ENCODE measurements at regions not wholly inside any gene's neighbourhood (a gene's known extent, or its start where the extent isn't known, plus 50 kb on each side); places are given as distances from the start of the nearest gene placed in this dataset.

DNA sequence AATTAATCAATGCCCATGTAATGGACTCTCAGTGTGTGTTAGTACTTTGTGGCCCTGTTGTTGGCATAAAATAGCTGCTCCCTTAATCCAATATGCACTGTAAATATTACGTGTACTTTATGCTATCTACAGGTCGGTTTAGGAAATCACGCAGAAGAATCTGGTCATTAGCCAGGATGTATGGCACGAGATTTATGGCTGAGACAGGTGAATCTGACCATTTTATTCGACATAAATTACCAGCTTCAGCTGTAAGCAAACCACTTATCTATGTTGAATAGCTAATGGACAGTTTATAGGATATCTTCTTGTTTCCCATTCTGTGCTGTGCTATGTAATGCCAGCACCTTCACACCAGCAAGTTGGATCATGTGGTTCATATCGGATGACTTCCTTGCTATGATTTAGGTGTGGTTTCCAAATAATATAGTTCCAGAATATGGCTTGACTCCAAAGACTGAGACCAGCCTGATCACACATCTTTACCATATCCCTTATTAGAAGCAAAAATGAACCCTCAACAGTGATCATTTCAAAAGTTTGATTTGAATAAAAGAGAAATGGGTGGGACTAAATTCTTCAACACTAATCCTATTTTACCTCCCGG lies 301.4 kb downstream of the AHR start:
- TF ChIP-seq, protein P1, sequence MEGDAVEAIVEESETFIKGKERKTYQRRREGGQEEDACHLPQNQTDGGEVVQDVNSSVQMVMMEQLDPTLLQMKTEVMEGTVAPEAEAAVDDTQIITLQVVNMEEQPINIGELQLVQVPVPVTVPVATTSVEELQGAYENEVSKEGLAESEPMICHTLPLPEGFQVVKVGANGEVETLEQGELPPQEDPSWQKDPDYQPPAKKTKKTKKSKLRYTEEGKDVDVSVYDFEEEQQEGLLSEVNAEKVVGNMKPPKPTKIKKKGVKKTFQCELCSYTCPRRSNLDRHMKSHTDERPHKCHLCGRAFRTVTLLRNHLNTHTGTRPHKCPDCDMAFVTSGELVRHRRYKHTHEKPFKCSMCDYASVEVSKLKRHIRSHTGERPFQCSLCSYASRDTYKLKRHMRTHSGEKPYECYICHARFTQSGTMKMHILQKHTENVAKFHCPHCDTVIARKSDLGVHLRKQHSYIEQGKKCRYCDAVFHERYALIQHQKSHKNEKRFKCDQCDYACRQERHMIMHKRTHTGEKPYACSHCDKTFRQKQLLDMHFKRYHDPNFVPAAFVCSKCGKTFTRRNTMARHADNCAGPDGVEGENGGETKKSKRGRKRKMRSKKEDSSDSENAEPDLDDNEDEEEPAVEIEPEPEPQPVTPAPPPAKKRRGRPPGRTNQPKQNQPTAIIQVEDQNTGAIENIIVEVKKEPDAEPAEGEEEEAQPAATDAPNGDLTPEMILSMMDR (IDR thresholded peaks at IDR 0.05): no peak
- TF ChIP-seq POLR2A (IDR thresholded peaks at IDR 0.05): no peak
